ENCODE measurements at regions not wholly inside any gene's neighbourhood (a gene's known extent, or its start where the extent isn't known, plus 50 kb on each side); places are given as distances from the start of the nearest gene placed in this dataset.

- BruUV-seq (replicated peaks), result no TSS peak
- intact Hi-C loops (cut with micrococcal nuclease; ENCODE audit: unreplicated experiment), result no loop called here
- CTCF ChIA-PET, result interaction anchor here (0.7 kb wide), 1 partner anchor 11 kb away, joined by 3 read pairs; no protein-coding TSS in a partner anchor
Observed at GRCh38 chr6:77097940-77098339, 365.4 kb downstream of the HTR1B start.

GRCh38 chr6:77095936-77096627, 367.2 kb downstream of the HTR1B start:
- BruUV-seq (replicated peaks), result no TSS peak
- Mint-ChIP-seq H3K27me3 (ENCODE audit: unreplicated experiment) (no peaks in the 10 kb centered on the region), H3K4me1 (ENCODE audit: low read depth, unreplicated experiment) (no peaks in the 10 kb centered on the region), H3K4me3 (ENCODE audit: low read depth, unreplicated experiment) (no peak overlapping the region), H3K9me3 (ENCODE audit: low read depth, unreplicated experiment) (no peaks in the 10 kb centered on the region), H3K36me3 (ENCODE audit: insufficient read depth, unreplicated experiment) (no peaks in the 10 kb centered on the region), H3K27ac (ENCODE audit: unreplicated experiment) (no peak overlapping the region)
- DNase-seq, result no peak
- CTCF ChIA-PET, result no interaction called here
- no peak for TF ChIP-seq CTCF (IDR thresholded peaks at IDR 0.05; ENCODE audit: unreplicated experiment)
- intact Hi-C loops (cut with micrococcal nuclease; ENCODE audit: unreplicated experiment), result no loop called here

More at GRCh38 chr6:77097940-77098339, 365.4 kb downstream of the HTR1B start:
- TF ChIP-seq CTCF (IDR thresholded peaks at IDR 0.05; ENCODE audit: unreplicated experiment), result no peak
- peaks cover 3% of the 10 kb centered on the region for H3K9me3 Mint-ChIP-seq (ENCODE audit: low read depth, unreplicated experiment)
- no peak for DNase-seq
- H3K4me3 Mint-ChIP-seq (ENCODE audit: low read depth, unreplicated experiment), result no peak overlapping the region
- H3K36me3 Mint-ChIP-seq (ENCODE audit: insufficient read depth, unreplicated experiment), result no peaks in the 10 kb centered on the region
- no peak overlapping the region for H3K27ac Mint-ChIP-seq (ENCODE audit: unreplicated experiment)
- H3K27me3 Mint-ChIP-seq (ENCODE audit: unreplicated experiment), result no peaks in the 10 kb centered on the region
- H3K4me1 Mint-ChIP-seq (ENCODE audit: low read depth, unreplicated experiment), result no peaks in the 10 kb centered on the region

GRCh38 chr6:77094821-77095220, 368.5 kb downstream of the HTR1B start:
- Mint-ChIP-seq H3K9me3 (ENCODE audit: low read depth, unreplicated experiment) (no peaks in the 10 kb centered on the region), H3K4me1 (ENCODE audit: low read depth, unreplicated experiment) (no peaks in the 10 kb centered on the region), H3K27me3 (ENCODE audit: unreplicated experiment) (no peaks in the 10 kb centered on the region), H3K27ac (ENCODE audit: unreplicated experiment) (no peak overlapping the region), H3K4me3 (ENCODE audit: low read depth, unreplicated experiment) (no peak overlapping the region), H3K36me3 (ENCODE audit: insufficient read depth, unreplicated experiment) (no peaks in the 10 kb centered on the region)
- no TSS peak for BruUV-seq (replicated peaks)
- TF ChIP-seq CTCF (IDR thresholded peaks at IDR 0.05; ENCODE audit: unreplicated experiment), result no peak
- no peak for DNase-seq
- intact Hi-C loops (cut with micrococcal nuclease; ENCODE audit: unreplicated experiment), result no loop called here
- CTCF ChIA-PET, result no interaction called here

GRCh38 chr6:77092971-77093370, 370.3 kb downstream of the HTR1B start:
- CTCF ChIA-PET, result no interaction called here
- TF ChIP-seq CTCF (IDR thresholded peaks at IDR 0.05; ENCODE audit: unreplicated experiment), result no peak
- Mint-ChIP-seq H3K4me3 (ENCODE audit: low read depth, unreplicated experiment) (no peak overlapping the region), H3K4me1 (ENCODE audit: low read depth, unreplicated experiment) (no peaks in the 10 kb centered on the region), H3K27ac (ENCODE audit: unreplicated experiment) (no peak overlapping the region), H3K27me3 (ENCODE audit: unreplicated experiment) (no peaks in the 10 kb centered on the region), H3K36me3 (ENCODE audit: insufficient read depth, unreplicated experiment) (no peaks in the 10 kb centered on the region), H3K9me3 (ENCODE audit: low read depth, unreplicated experiment) (no peaks in the 10 kb centered on the region)
- DNase-seq, result no peak
- no TSS peak for BruUV-seq (replicated peaks)
- intact Hi-C loops (cut with micrococcal nuclease; ENCODE audit: unreplicated experiment), result no loop called here

Data from Calu3 (cell line).